HCEC 1CT (cell line): ENCODE measurements at regions not wholly inside any gene's neighbourhood (a gene's known extent, or its start where the extent isn't known, plus 50 kb on each side); places are given as distances from the start of the nearest gene placed in this dataset.

Source experiments
- DNase-seq: peaks from one replicate; pipeline ENCODE4 v3.0.0-alpha.2; 2017

- DNase-seq, result no peak
Measured at GRCh38 chr18:72470391-72470790, 73.8 kb downstream of the CBLN2 start.

- no peak for DNase-seq
Measured at GRCh38 chr18:72468021-72468710, 76.0 kb downstream of the CBLN2 start.

GRCh38 chr18:72460210-72460680 is 83.9 kb downstream of the CBLN2 start:
- no peak for DNase-seq

DNA sequence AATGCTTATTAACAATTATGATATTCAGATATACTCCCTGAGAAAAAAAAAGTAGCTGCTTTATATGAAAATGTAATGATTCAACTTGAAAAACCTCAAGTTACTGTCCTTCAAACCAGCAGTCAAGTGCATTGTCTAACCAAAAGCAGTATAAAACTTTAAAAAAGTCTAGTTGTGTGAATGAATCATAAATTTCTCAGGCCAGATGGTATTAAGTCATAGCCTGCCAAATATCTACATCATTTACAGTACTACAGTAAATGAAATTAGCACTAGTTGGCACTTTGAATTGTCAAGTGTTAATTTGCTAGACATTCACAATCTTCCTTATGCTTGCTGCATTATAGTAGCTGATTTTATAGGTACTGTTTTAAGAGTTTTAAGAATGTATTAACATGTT is 85.9 kb downstream of the CBLN2 start:
- DNase-seq, result no peak

DNA sequence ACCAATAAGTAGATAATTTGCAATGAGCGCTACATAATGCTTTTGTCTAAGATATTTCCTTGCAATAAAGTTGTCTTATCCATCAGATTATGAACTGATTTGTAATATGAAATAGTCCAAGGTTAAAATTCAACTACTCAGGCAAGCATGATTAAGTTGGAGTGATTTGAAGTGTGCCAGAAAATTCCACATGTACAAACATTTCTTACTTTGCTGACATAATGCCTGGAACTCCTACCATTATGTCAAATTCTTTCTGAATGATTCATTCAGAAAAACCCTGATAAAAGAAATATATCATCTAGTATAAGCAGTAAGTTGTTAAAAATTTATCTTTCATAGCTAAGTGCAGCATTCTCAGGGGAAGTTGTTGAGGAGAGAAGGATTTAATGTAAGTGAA is 87.3 kb downstream of the CBLN2 start:
- no peak for DNase-seq

GRCh38 chr18:72452328-72452727 is 91.8 kb downstream of the CBLN2 start:
- no peak for DNase-seq

DNA sequence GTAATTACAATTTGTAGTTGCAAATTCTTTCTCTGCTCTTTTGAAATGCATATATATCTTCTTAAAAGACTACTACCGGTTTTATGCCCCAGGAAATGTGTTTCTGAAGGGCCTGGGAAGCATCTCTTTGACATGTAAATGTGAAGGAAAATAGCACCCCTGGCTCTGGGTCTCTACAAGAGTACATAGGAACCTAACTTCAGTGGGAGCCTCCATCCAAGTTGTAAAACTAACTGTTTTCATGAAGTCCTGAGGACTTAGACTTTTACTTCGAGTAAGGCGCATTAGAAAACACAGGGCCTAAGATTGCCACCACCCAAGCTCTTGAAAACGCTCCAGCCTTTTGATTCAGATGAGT is 99.4 kb downstream of the CBLN2 start:
- DNase-seq, result no peak

DNA sequence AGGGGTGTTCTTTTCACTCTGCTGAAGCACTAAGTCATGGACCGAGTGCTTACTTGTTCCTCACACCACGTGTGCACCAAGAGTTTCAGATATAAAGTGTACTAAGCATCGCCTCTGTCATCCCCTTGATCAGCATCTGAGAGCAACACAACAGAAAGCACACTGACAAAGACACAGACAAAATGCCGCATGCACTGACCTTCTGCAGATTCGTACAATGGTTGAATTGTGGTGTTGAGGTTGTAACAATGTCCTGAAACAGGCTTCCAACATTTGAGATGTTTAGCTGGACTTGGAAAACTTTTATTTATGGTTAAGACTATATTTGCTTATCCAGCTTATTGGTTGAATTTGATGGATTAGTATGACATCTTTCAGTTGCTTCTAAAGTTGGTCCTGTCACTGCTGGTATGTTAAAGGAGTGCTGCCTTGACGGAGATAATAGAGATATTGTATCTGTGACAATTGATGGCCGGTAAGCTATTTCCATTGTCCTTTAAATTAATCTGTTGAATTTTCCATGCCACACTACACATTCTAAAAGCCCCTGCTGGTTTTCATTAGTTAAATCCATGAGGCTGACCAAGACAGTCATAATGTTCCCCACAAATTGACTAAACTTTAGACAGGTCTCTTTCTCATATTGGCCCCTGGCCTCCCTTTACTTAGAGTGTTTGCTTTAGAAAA is 99.9 kb downstream of the CBLN2 start:
- no peak for DNase-seq

GRCh38 chr18:72436401-72436800 is 107.7 kb downstream of the CBLN2 start:
- no peak for DNase-seq

- no peak for DNase-seq
Measured at GRCh38 chr18:72433756-72434155, 110.4 kb downstream of the CBLN2 start.

DNA sequence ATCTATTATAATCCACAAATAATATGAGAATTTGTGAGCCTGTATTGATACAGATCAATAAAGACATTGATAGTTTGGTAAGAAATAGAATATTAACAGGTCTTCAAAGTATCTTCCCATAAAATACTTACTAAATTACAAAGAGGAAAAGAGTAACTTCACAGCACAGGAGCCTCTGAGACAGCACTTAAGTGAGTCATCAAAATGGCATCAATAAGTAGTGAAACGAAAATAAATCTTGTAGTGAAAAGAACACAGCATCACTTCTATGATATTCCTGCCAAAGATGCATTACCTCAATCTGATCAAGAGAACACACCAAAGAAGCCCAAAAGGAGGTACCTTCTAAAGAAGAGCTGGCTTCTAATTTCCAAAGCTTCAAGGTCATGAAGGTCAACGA is 116.4 kb downstream of the CBLN2 start:
- DNase-seq, result no peak

- DNase-seq, result no peak
Measured at GRCh38 chr18:72419914-72420313, 124.2 kb downstream of the CBLN2 start.

DNA sequence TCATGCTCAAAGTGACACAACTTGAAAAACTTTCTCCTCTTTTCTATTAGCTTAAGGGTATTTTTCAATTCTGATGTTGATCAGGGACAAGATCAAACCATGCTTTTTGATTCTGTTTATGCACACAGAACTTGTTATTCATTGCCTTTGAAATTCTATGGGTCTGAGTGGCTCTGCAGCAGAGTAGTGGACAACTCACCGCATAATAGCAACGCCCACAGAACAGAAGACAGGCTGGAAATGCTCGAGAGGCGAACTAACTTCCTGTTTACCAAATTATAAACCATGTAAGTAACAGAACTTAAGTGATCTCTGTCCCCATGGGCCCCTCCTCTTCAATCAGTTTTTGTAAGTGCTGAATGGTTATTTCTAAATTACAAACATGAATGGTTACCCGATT is 131.2 kb downstream of the CBLN2 start:
- no peak for DNase-seq

DNA sequence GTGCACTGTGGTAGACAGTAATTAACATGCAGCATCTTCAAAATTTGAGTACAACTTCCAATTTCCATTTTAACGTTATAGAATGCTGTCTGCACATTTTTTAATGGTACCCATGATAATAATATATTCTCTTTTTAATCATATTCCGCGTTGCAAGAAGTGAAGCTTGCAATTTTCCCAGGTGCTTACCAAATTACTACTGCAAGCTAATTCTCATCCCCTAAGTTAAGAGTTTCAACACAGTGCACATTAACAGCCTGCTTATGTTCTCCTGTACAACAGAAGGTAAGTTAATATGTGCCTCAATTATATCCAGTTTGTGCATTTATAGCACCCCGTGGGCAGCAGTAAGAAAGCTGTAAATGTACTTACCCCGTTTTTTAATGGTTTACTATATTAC is 132.9 kb downstream of the CBLN2 start:
- DNase-seq, result no peak

- DNase-seq, result no peak
Measured at GRCh38 chr18:72410399-72410798, 133.7 kb downstream of the CBLN2 start.

- DNase-seq, result no peak
Measured at GRCh38 chr18:72409903-72410302, 134.2 kb downstream of the CBLN2 start.

DNA sequence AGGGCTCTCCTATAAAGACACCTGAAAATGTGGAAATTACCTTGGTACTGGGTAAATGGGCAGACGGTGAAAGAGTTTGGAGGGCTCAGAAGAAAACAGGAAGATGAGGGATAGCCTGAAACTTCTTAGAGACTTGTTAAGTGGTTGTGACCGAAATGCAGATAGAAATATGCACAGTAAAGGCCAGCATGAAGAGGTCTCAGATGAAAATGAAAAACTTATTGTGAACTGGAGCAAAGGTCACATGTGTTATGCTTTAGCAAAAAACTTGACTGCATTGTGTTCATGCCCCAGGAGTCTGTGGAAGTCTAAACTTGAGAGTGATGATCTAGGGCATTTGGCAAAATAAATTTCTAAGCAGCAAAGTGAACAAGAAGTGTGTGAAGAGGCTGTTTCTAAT is 137.1 kb downstream of the CBLN2 start:
- no peak for DNase-seq

DNA sequence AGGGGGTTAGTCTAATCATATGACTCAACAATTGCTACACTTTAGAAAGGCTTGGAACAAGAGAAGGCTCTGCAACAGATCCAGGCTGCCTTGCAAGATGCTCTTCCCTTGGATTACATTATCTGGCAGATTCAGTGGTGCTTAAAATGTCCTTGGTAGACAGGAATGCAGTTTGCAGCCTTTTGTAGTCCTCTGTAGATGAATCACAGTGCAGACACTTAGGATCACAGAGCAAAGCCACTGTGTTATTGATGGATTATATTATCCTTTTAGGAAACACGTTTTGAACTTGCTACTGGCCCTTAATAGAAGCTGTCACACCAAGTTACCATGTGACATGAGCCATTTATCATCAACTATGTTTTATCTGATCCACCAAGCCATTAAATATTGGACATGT is 152.2 kb downstream of the CBLN2 start:
- no peak for DNase-seq

- DNase-seq, result no peak
Measured at GRCh38 chr18:72391427-72391826, 152.7 kb downstream of the CBLN2 start.

DNA sequence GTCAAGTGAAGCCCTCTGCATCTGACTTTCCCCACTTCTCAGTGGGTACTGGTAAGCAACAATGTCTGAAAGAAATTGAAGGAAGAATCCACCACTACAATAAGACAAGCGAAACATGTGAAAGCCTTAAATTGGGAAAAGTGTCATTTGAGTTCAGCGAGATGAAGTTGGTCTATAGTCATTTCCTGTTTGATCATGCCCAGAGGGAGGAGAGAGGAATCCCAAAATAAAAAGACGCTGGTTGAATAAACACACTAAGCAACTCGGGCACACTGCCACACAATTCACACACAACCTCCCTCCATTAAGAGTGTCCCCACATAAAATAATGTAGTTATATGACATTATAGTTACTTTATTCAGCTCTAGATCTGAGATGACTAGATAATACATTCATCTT is 166.1 kb downstream of the CBLN2 start:
- DNase-seq, result no peak

DNA sequence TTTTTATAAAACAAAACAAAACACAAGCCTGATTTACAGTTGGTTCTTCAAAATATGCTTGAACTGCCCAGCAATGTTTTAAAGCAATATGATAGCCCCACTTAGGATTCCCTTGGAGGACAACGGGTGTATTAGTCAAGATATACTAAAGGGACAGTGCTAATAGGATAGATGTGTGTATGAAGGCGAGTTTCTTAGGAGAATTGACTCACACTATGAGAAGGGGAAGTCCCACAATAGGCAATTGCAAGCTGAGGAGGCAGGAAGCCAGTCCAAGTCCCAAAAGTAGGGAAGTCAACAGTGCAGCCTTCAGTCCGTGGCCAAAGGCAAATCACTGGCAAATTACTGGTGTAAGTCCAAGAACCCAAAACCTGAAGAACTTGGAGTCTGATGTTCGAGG is 167.9 kb downstream of the CBLN2 start:
- no peak for DNase-seq

- DNase-seq, result no peak
Measured at GRCh38 chr18:72375618-72376017, 168.5 kb downstream of the CBLN2 start.

- DNase-seq, result no peak
Measured at GRCh38 chr18:72372076-72372475, 172.1 kb downstream of the CBLN2 start.

- DNase-seq, result no peak
Measured at GRCh38 chr18:72368308-72368707, 175.8 kb downstream of the CBLN2 start.

DNA sequence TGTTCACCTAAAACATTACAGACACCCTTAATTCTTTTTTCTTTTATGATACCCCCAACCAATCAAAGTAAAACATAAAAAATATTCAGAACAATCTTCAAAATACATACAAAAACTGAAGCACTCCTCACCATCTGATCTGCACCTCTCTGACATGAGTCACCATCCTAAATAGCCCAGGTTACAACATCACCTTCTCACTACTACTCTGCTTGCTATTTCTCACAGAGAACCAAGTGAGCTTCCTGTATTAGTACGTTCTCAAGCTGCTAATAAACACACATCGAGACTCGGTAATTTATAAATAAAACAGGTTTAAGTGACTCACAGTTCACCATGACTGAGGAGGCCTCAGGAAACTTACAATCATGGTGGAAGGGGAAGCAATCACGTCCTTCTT is 183.5 kb downstream of the CBLN2 start:
- DNase-seq, result no peak
